Heart left ventricle (tissue), 13 donors: ENCODE measurements at regions not wholly inside any gene's neighbourhood (a gene's known extent, or its start where the extent isn't known, plus 50 kb on each side); places are given as distances from the start of the nearest gene placed in this dataset.

Experiments used
- CTCF ChIP-seq, 12 donors: fragments of 200-600 bp; sonication (generic) in 4 of 12; IDR thresholded peaks; one replicate each; pipeline versions ENCODE4 v1.5.0 to v1.8.0; 2018 to 2022; ENCODE audit warnings: antibody characterized with exemption in 12 of 12, mild to moderate bottlenecking in 5 of 12
- POLR2A ChIP-seq, 2 donors: fragments of 450-650 bp; IDR thresholded peaks; one replicate each; pipeline ENCODE4 v1.6.1; 2017; ENCODE audit warnings: antibody characterized with exemption in 2 of 2, mild to moderate bottlenecking in 2 of 2, moderate library complexity in 2 of 2
- donor health status: ischemic (EF 13 %, LVEDD 7.1; RV severe dilation, severe dysfunction).
- donor health status: DM: no; HTN: yes; CAD: no.
- donor health status: DM: no; HTN: no; CAD: no.
- donor health status: ischemic (EF 25% LVEDD 6.9; RV normal size, moderate dysfunction).
- donor health status: ischemic (EF 25% LVEDD 5.7; RV mildly dilated, moderate dysfunction).
- donor health status: ischemic (EF 35%, LVEDD 5.7; RV mildly dilated, moderate dysfunction).
- donor health status: nonischemic (EF 11% LVEDD 7.7; RV severe dilation, severe dysfunction).
- donor health status: DM: yes; HTN: yes; CAD: no.
- donor health status: PGD.
- donor health status: ischemic (EF 29% LVEDD 5.4; RV normal size, mild dysfunction).
- donor health status: nonischemic (EF 23%, LVEDD 6.1; RV moderate dilation, normal function).

- no peak for TF ChIP-seq CTCF (IDR thresholded peaks at IDR 0.05)
- TF ChIP-seq POLR2A (IDR thresholded peaks at IDR 0.05): no peak
Observed at GRCh38 chr5:13994621-13995253, 50.2 kb upstream of the DNAH5 start.
